Mucosa of gallbladder (tissue), 1 donor: ENCODE measurements at regions not wholly inside any gene's neighbourhood (a gene's known extent, or its start where the extent isn't known, plus 50 kb on each side); places are given as distances from the start of the nearest gene placed in this dataset.

Source experiments
- DNase-seq: peaks from one replicate; pipeline ENCODE4 v3.0.0-alpha.2; 2020; ENCODE audit warnings: low spot score
- donor health status: DM: no; HTN: no; CAD: no.

DNA sequence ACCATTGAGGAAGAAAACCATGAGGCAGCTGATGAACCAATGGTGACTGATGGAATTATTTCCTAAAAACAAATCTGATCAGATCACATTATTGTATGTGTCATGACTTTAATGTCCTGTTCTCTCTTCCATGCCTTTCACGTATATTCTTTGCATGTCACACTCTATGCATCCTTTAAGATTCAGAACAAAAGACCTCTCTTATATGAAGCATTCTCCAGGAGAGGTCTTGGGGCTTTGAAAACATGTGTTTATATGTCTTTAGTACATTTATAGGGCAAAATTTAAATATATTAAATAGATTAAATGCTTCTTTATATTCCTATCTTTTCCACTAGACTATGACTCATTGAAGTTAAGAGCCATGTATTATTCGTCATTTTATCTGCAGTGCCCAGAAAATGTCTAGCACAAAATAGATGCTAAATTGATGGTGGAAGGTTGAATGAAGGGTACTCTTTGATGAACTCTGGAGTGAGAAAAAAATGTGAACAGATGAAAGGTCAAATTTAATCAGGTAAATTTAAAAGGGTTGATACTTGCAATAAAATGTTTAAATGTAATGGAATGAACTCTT lies 196.3 kb downstream of the PSAT1 start:
- no peak for DNase-seq

GRCh38 chr9:78502566-78502965 lies 205.6 kb downstream of the PSAT1 start:
- no peak for DNase-seq

DNA sequence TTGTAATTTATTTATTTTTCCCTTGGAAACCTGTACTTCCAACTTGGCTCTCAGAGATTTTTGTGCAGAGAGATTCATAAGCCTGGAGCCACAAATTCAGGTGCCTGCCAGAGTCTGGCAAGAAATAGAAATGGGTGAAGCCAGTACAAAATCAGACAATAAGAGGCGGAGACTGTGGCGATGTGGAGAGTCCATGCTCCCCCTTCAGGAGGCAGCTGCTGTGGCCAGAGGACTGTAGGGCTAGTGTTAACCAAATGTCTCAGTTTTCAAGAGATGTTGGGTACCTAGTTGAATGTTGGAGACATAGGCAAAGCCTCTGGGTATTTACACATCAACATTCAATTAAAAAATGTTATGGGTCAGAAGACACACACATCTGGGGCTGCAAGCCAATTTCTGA lies 208.6 kb downstream of the PSAT1 start:
- DNase-seq: no peak

GRCh38 chr9:78507037-78507436 lies 210.1 kb downstream of the PSAT1 start:
- DNase-seq: no peak

GRCh38 chr9:78510035-78510434 lies 213.1 kb downstream of the PSAT1 start:
- no peak for DNase-seq

DNA sequence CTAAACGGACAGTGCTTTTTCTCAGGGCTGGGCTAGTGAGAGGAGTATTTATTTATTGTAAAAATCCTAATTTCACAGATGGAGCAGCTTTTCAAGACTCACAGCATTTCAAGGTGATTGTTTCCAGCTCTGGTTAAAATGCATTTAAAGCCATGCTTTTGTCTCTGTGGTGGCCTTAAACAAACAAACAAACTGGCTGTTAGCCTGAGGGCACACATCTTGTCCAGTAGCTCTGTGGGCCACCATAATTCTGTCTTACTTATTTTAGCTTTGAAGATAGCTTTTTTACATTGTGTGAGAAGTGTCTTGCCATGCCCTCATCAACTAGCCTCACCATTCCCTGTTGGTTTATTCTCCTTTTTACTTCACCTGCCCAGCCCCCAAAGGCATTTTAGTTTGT lies 218.2 kb downstream of the PSAT1 start:
- no peak for DNase-seq

- DNase-seq: no peak
Measured at GRCh38 chr9:78519786-78520185, 222.9 kb downstream of the PSAT1 start.

- no peak for DNase-seq
Measured at GRCh38 chr9:78521680-78522079, 224.8 kb downstream of the PSAT1 start.

GRCh38 chr9:78525986-78526560 lies 229.1 kb downstream of the PSAT1 start:
- no peak for DNase-seq

GRCh38 chr9:78533500-78533899 lies 236.6 kb downstream of the PSAT1 start:
- DNase-seq: no peak

GRCh38 chr9:78539188-78539587 lies 242.3 kb downstream of the PSAT1 start:
- DNase-seq: no peak

- DNase-seq: no peak
Measured at GRCh38 chr9:78539904-78540303, 243.0 kb downstream of the PSAT1 start.

DNA sequence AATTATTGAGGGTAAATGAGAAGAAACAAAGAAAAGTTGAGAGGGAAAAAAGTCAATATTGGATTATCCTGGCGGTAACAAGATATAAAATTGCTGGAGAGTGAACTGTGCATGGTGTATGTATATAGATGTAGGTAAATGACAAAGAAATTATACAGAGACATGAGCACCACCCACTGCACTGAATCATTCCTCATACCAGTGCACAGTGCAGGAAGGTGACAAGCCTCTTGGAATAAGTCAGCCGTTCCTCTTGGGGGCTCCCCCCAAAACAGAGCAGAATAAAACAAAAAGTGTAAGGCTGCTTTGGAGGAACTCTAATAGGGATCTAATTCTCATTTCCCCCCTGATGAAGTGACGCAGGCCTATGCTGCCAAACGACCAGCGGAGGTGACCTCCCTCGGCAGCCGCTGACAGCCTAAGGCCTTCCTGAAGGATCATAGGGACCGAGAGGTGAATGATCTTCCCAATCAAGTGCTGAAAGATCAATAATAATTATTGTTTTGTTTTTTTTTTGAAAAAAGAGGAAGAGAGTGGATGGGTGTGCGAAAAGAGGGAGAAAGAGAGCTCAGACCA lies 245.0 kb downstream of the PSAT1 start:
- no peak for DNase-seq

GRCh38 chr9:78542491-78543181 lies 245.7 kb downstream of the PSAT1 start:
- DNase-seq: no peak

GRCh38 chr9:78543353-78543752 lies 246.4 kb downstream of the PSAT1 start:
- no peak for DNase-seq

DNA sequence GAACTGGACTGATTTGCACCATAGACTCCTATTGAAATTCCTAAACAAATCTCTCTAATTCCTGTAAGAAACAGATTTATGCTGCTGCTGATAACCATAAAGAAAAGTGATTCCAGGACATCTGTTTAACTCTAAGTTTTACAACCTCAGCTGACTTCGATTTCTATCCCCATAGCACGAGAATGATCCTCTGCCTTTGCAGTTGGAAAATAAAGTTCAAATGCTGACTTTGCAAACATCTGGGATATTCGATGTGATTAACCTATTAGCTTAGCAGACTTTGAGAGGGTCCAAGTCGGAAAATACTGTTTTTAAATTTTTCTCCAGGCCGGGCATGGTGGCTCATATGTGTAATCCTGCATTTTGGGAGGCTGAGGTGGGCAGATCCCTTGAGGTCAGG lies 247.3 kb downstream of the PSAT1 start:
- DNase-seq: no peak

- DNase-seq: no peak
Measured at GRCh38 chr9:78547831-78548230, 250.9 kb downstream of the PSAT1 start.

GRCh38 chr9:78548670-78549069 lies 251.7 kb downstream of the PSAT1 start:
- DNase-seq: no peak

GRCh38 chr9:78549711-78550110 lies 252.8 kb downstream of the PSAT1 start:
- DNase-seq: no peak

DNA sequence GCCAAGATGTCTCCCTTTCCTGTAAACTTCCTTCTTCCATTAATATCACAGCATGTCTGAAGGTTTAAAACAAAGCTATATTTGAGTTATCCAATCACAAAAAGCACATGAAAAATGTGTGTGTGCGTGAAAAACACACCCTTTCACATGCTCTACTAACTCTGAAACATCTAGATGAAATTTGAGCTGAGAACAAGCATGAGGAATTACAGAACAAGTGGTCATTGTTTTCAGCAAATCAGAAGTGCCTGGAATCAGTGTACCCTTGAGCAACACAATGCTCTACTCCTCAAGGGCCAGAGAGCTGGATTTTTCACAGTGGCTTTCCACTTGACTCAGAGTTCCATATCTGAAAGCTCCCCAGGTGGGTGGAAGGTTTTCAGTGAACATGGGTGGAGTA lies 255.9 kb downstream of the PSAT1 start:
- DNase-seq: no peak

DNA sequence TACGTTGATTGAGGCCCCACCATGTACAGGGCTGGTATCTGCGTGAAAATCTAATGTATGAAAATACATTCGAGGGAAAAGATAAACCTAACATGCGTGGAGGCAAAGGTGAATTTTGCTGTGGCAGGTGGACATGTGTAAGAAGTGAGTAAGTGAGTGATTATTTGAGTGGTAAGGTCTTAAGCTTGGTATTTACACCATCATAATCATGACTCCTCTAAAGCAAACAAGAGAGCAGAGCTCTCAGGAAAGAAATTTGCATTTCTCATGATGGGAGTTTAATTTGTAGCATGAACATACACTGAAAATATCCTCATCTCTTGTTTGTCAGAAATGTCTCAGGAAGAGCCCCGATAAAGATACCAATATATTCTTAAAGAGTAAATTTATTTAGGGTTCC lies 260.6 kb downstream of the PSAT1 start:
- DNase-seq: no peak

GRCh38 chr9:78559449-78559885 lies 262.5 kb downstream of the PSAT1 start:
- DNase-seq: no peak

GRCh38 chr9:78562021-78562420 lies 265.1 kb downstream of the PSAT1 start:
- no peak for DNase-seq
